HCT116 (cell line): ENCODE measurements at regions not wholly inside any gene's neighbourhood (a gene's known extent, or its start where the extent isn't known, plus 50 kb on each side); places are given as distances from the start of the nearest gene placed in this dataset.

ENCODE experiments used
- ATAC-seq: fragments of 200-7000 bp; cut with Tn5 transposase; 2 replicates; pipeline ENCODE4 v1.9.1; 2020; ENCODE audit warnings: mild to moderate bottlenecking, moderate library complexity
- BruUV-seq: library from RNA; stranded (reverse); fragments of 400-500 nt; replicated peaks from 2 replicates; lab custom pipeline; 2021; lab: Mats Ljungman, UMichigan
- CTCF ChIA-PET: fragments of 300-600 bp; sonication (Branson Sonifier 250); formaldehyde crosslinking; loops from one replicate; lab custom pipeline; 2021; ENCODE audit warnings: antibody characterized with exemption; lab: Charles Lee
- POLR2A ChIA-PET: fragments of 300-600, 350-600 bp; sonication (Branson Sonifier 250); formaldehyde crosslinking; loops from one replicate; lab custom pipeline; 2021; ENCODE audit warnings: antibody characterized with exemption; lab: Charles Lee
- RAD21 ChIA-PET, 2 experiments: fragments of 300-600 bp; sonication (Branson Sonifier 250); formaldehyde crosslinking; loops; one replicate each; lab custom pipeline; 2023; ENCODE audit warnings: low total read pairs in 2 of 2; ENCODE audit not compliant: uncharacterized antibody in 2 of 2, unreplicated experiment in 2 of 2, low non-redundant PET in 1 of 2; lab: Charles Lee
- DNase-seq: peaks from one replicate; pipeline ENCODE4 v3.0.0-alpha.2; 2010; ENCODE audit warnings: low read depth, low spot score
- H2AFZ ChIP-seq: fragments of 200-600 bp; shearing (Covaris generic), sonication (generic); 2 replicates; pipeline ENCODE4 v1.6.1; 2017; ENCODE audit warnings: low read depth, mixed run types, mixed read lengths, antibody characterized with exemption, low read length; ENCODE audit not compliant: poor library complexity, severe bottlenecking
- H3K27ac ChIP-seq: 2 replicates; pipeline ENCODE4 v1.5.1; 2012; ENCODE audit warnings: low read depth, low read length
- H3K27me3 ChIP-seq: fragments of 200-600 bp; sonication (generic); 2 replicates; pipeline ENCODE4 v1.6.1; 2016; ENCODE audit warnings: mixed run types, low read length, mixed read lengths; ENCODE audit not compliant: insufficient read depth
- H3K36me3 ChIP-seq, 2 experiments: fragments of 200-500 bp in 1 of 2; fragments of 200-600 bp in 1 of 2; sonication (Bioruptor generic) in 1 of 2; sonication (generic) in 1 of 2; 2 replicates each; pipeline versions ENCODE4 v1.5.1 to v1.6.1; 2014 to 2016; ENCODE audit warnings: low read length in 2 of 2, inconsistent platforms in 1 of 2, mixed read lengths in 1 of 2, mixed run types in 1 of 2; ENCODE audit not compliant: insufficient read depth in 2 of 2, control insufficient read depth in 1 of 2
- H3K4me1 ChIP-seq, 2 experiments: fragments of 200-600 bp in 1 of 2; sonication (generic) in 1 of 2; 2 replicates each; pipeline versions ENCODE4 v1.5.1 to v1.6.1; 2012 to 2017; ENCODE audit warnings: low read length in 2 of 2, inconsistent platforms in 1 of 2, mild to moderate bottlenecking in 1 of 2, mixed read lengths in 1 of 2, mixed run types in 1 of 2, moderate library complexity in 1 of 2; ENCODE audit not compliant: insufficient read depth in 2 of 2, control insufficient read depth in 1 of 2
- H3K4me2 ChIP-seq: fragments of 200-600 bp; sonication (generic); 2 replicates; pipeline ENCODE4 v1.6.1; 2017; ENCODE audit warnings: mixed run types, low read length, mixed read lengths
- H3K4me3 ChIP-seq, 2 experiments: fragments of 200-600 bp in 1 of 2; sonication (generic) in 1 of 2; replicated peaks in 1 of 2; 2 replicates each; pipeline ENCODE4 v1.5.1; 2011 to 2016; ENCODE audit warnings: low read length in 2 of 2, control low read depth in 1 of 2, low read depth in 1 of 2, mild to moderate bottlenecking in 1 of 2, mixed read lengths in 1 of 2, mixed run types in 1 of 2
- H3K79me2 ChIP-seq: fragments of 200-600 bp; sonication (generic); 2 replicates; pipeline ENCODE4 v1.6.1; 2017; ENCODE audit warnings: mild to moderate bottlenecking, mixed run types, low read length, moderate library complexity, mixed read lengths; ENCODE audit not compliant: insufficient read depth
- H3K9ac ChIP-seq: fragments of 200-600 bp; sonication (generic); 2 replicates; pipeline ENCODE4 v1.6.1; 2016; ENCODE audit warnings: low read length, mixed read lengths
- H3K9me2 ChIP-seq: fragments of 200-600 bp; sonication (generic), shearing (Covaris generic); 2 replicates; pipeline ENCODE4 v1.6.1; 2017; ENCODE audit warnings: mixed run types, mild to moderate bottlenecking, moderate library complexity; ENCODE audit not compliant: insufficient read depth
- H3K9me3 ChIP-seq, 2 experiments: fragments of 200-500 bp in 1 of 2; fragments of 200-600 bp in 1 of 2; sonication (Bioruptor generic) in 1 of 2; sonication (generic) in 1 of 2; 2 replicates each; pipeline ENCODE4 v1.6.1; 2014 to 2017; ENCODE audit warnings: low read length in 2 of 2, mixed read lengths in 2 of 2, inconsistent platforms in 1 of 2, low read depth in 1 of 2, mild to moderate bottlenecking in 1 of 2, mixed run types in 1 of 2, moderate library complexity in 1 of 2; ENCODE audit not compliant: control insufficient read depth in 1 of 2, insufficient read depth in 1 of 2
- H4K20me1 ChIP-seq: fragments of 200-600 bp; sonication (generic), shearing (Covaris generic); 2 replicates; pipeline ENCODE4 v1.6.1; 2017; ENCODE audit warnings: mixed run types, mild to moderate bottlenecking, moderate library complexity; ENCODE audit not compliant: insufficient read depth
- CBX3 ChIP-seq: IDR thresholded peaks from 2 replicates; pipeline ENCODE4 v1.6.1; 2012; ENCODE audit warnings: low read depth
- CEBPB ChIP-seq: IDR thresholded peaks from 2 replicates; pipeline ENCODE4 v1.6.1; 2012; ENCODE audit warnings: low read depth
- EGR1 ChIP-seq: IDR thresholded peaks from 2 replicates; pipeline ENCODE4 v1.6.1; 2012; ENCODE audit warnings: low read depth
- ELF1 ChIP-seq: IDR thresholded peaks from 2 replicates; pipeline ENCODE4 v1.6.1; 2012; ENCODE audit warnings: low read depth, borderline replicate concordance
- EZH2 ChIP-seq: fragments of 200-600 bp; sonication (generic); IDR thresholded peaks from 2 replicates; pipeline ENCODE4 v1.6.1; 2017; ENCODE audit warnings: antibody characterized with exemption, mixed run types
- EZH2phosphoT487 ChIP-seq: fragments of 200-600 bp; IDR thresholded peaks from 2 replicates; pipeline ENCODE4 v1.6.1; 2018; ENCODE audit warnings: antibody characterized with exemption, borderline replicate concordance
- FOSL1 ChIP-seq: IDR thresholded peaks from 2 replicates; pipeline ENCODE4 v1.6.1; 2012; ENCODE audit warnings: low read depth
- JUND ChIP-seq: IDR thresholded peaks from 2 replicates; pipeline ENCODE4 v1.6.1; 2012
- POLR2A ChIP-seq: IDR thresholded peaks from 2 replicates; pipeline ENCODE4 v1.7.0; 2011; ENCODE audit warnings: borderline replicate concordance; ENCODE audit not compliant: insufficient read depth, insufficient read length; ENCODE audit errors: extremely low read depth
- RAD21 ChIP-seq: IDR thresholded peaks from 2 replicates; pipeline ENCODE4 v1.6.1; 2012; ENCODE audit warnings: low read depth, mild to moderate bottlenecking
- REST ChIP-seq: IDR thresholded peaks from 2 replicates; pipeline ENCODE4 v1.6.1; 2012; ENCODE audit warnings: low read depth
- SIN3A ChIP-seq: IDR thresholded peaks from 2 replicates; pipeline ENCODE4 v1.6.1; 2012; ENCODE audit warnings: low read depth
- SP1 ChIP-seq: IDR thresholded peaks from 2 replicates; pipeline ENCODE4 v1.6.1; 2012; ENCODE audit warnings: low read depth
- SRF ChIP-seq: IDR thresholded peaks from 2 replicates; pipeline ENCODE4 v1.6.1; 2012; ENCODE audit warnings: low read depth
- ZBTB33 ChIP-seq: IDR thresholded peaks from 2 replicates; pipeline ENCODE4 v1.6.1; 2011; ENCODE audit warnings: mild to moderate bottlenecking, low read length, moderate library complexity; ENCODE audit not compliant: insufficient replicate concordance; ENCODE audit errors: extremely low read depth
- ZFX ChIP-seq: fragments of 450-650 bp; IDR thresholded peaks from 2 replicates; pipeline ENCODE4 v1.6.1; 2017
- ZNF274 ChIP-seq: fragments of 200-500 bp; sonication (Bioruptor generic); IDR thresholded peaks from 2 replicates; pipeline ENCODE4 v1.6.1; 2014; ENCODE audit warnings: mild to moderate bottlenecking, low read depth, low read length, inconsistent platforms
- intact Hi-C: fragments of 100-400 bp; cut with micrococcal nuclease; formaldehyde crosslinking; loops from 2 replicates; pipeline ENCODE4 v1.10.0; 2022

GRCh38 chr10:90399782-90400181 lies 458.1 kb downstream of the HTR7 start:
- ChIA-PET CTCF (no interaction called here), POLR2A (no interaction called here), RAD21 (no interaction called here)
- no peaks in the 10 kb centered on the region for H3K9me2 ChIP-seq
- no peak for DNase-seq
- H3K79me2 ChIP-seq = no peaks in the 10 kb centered on the region
- intact Hi-C loops = no loop called here
- H4K20me1 ChIP-seq = no peaks in the 10 kb centered on the region
- H3K27me3 ChIP-seq = no peaks in the 10 kb centered on the region
- no peak overlapping the region for H2AFZ ChIP-seq
- no peak overlapping the region for H3K27ac ChIP-seq
- BruUV-seq = no TSS peak
- H3K9me3 ChIP-seq = no peaks in the 10 kb centered on the region
- H3K4me1 ChIP-seq = peaks cover 0 to 12% of the 10 kb centered on the region in 2 experiments; a peak in 2 of 4 replicates
- ATAC-seq = no peak
- H3K9ac ChIP-seq = no peak overlapping the region
- TF ChIP-seq SRF (no peak), EZH2 (no peak), JUND (no peak), SP1 (no peak), ZBTB33 (no peak), RAD21 (no peak), ZFX (no peak), EZH2phosphoT487 (no peak), EGR1 (no peak), CBX3 (no peak), ELF1 (no peak), FOSL1 (no peak), REST (no peak), CEBPB (no peak), POLR2A (no peak), SIN3A (no peak), ZNF274 (no peak)
- H3K36me3 ChIP-seq = peaks cover 0 to 6% of the 10 kb centered on the region in 2 experiments; a peak in 1 of 4 replicates
- no peak overlapping the region for H3K4me3 ChIP-seq
- no peak overlapping the region for H3K4me2 ChIP-seq
